HG02610 (cell line): ENCODE measurements at regions not wholly inside any gene's neighbourhood (a gene's known extent, or its start where the extent isn't known, plus 50 kb on each side); places are given as distances from the start of the nearest gene placed in this dataset.
"Not testable (repeated sequence)": the region's sequence is repeated elsewhere in the genome, so short reads cannot be mapped to it uniquely, and the experiment has no call there.

Experiments
- ATAC-seq: cut with Tn5 transposase; IDR thresholded peaks from one replicate; pipeline ENCODE4 v1.9.1; 2021; ENCODE audit warnings: mild to moderate bottlenecking, moderate library complexity; ENCODE audit not compliant: unreplicated experiment

DNA sequence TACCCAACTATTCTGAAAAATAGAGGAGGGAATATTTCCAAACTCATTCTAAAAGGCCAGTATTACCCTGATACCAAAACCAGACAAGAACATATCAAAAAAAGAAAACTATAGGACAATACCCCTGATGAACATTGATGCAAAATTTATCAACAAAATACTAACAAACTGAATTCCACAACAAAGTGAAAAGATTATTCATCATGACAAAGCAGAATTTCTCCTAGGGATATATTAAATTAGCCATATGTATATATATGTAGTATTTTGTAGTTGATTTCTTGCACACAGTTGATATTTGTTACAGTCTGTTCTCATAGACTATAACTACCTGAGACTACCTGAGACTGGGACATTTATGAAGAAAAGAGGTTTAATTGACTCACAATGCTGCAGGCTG lies 495.0 kb upstream of the SPRY2 start:
- ATAC-seq, result no peak

DNA sequence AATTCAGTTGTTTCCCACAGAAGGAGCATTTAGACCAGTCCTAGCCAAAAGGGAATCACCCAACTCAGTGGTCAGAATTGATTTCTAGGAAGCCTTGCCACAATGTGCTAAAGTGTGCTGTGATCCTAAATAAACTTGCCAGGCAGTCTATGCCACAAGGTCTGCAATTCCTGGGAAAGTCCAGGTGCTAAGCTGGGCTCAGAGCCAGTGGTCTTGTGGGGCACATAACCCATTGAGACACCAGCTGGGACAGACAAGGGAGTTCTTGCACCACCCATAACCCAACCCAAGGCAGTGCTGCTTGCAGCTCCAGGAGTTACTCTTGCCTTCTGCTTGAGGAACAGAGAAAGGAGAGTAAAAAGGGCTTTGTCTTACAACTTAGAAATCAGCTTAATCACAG lies 489.5 kb upstream of the SPRY2 start:
- no peak for ATAC-seq

DNA sequence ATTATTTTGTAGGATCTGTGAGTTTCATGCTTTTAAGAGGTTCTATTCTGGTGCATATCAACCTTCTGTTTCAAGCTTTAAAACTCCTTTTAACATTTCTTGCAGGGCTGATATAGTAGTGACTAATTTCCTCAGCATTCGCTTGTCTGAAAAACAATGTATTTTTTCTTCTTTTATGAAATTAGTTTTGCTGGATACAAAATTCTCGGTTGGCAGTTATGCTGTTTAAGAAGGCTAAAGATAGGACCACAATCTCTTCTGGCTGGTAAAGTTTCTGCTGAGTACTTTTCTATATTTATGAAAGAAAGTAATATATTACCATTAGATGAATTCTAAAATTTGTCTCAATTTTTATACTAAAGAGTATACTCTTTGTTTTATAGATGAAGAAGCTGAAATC lies 487.8 kb upstream of the SPRY2 start:
- ATAC-seq, result no peak

DNA sequence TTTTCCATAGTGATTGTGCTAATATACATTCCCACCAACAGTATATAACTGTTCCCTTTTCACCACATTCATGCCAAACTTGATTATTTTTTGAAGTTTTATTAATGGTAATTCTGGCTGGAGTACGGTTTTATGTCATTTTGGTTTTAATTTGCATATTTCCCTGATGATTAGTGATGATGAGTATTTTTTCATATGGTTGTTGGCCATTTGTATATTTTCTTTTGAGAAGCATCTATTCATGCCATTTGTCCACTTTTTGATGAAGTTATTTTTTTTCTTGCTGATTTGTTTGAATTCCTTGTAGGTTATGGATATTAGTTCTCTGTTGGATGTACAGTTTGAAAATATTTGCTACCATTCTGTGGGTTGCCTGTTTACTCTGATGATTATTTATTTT lies 484.4 kb upstream of the SPRY2 start:
- no peak for ATAC-seq

DNA sequence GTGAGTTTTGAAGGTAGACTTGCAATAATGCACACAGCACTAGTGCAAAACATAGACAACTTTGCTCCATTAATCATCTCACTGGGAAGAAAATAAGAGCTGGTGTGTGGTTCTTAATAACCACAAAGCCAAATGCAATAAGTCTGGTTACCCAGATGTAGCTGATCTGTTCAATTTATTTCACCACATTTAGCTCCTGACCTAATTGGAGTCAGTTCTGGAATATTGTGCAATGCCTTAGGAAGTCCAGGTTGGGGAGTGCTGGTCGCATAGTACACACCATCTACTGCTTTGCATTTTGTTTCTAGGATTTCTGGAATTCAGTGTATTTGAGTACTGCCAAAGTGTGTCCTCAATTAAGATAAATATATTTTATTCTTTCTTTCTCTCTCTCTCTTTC lies 483.3 kb upstream of the SPRY2 start:
- no peak for ATAC-seq

DNA sequence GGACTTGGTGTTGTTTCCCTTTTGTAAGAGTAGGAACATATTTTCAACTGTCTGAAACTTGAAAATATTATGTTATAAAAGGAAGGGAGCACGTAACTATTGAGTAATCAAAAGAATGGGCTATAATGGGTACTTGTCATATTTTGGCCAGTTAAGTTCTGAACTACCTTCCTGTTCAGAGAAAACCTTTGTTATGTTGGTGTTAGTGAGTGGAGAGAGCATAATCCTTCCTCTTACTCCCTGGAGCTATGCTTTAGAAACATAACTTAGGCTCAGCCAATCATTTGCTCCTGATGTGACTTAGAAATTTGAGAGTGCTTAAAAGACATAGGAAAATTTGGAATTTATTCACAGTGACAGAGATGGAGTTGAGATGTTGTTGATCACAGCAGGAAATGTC lies 482.5 kb upstream of the SPRY2 start:
- no peak for ATAC-seq

DNA sequence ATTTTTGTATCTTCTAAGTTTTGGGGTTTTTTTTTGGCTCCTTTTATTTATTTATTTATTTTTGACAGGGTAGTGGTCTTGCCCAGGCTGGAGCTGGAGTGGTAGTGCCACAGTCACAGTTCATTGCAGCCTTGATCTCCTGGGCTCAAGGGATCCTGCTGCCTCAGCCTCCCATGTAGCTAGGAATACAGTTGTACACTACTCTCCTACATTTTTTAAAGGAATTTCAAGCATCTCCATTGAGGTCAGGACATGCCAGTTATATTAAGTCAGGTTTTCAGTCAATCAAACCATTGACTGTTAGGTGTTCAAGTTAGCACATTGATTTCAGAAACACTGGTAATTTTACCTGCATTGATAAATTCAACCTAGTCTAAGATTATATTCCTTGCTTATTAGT lies 480.5 kb upstream of the SPRY2 start:
- ATAC-seq, result no peak

DNA sequence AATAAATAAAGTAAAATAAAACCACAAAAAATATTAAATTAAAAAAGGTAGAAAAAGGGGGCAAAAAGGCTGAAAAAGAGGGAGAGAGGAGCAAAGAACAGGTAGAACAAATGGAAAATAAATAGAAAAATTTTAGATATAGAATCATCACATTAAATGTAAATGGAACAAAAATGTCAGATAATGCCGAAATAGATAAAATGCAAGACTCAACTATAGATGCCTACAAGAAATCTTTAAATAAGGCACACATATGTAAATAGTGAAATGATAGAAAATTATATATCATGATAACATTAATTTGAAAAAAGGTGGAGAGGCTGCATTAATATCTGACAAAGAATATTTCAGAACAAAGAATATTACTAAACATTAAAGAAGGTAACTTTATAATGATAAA lies 477.1 kb upstream of the SPRY2 start:
- no peak for ATAC-seq

DNA sequence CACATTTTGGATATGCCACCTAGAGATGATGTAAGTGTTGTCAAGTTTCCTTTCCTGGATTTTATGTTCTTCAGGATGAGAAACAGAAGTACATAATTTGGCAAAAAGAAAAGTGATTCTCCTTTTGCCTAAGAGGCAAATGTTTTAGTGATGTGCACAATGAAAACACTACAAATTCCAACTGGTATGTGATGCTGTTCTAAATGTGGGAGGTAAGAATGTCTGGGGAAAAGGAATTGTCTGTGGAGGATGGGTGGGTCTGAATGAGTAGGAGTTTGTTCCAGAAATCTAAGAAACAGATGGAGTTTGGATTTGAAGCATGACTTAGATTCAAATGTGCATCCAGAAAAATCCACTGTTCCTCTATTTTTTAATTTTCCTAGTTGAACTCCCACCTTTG lies 473.6 kb upstream of the SPRY2 start:
- ATAC-seq, result no peak

DNA sequence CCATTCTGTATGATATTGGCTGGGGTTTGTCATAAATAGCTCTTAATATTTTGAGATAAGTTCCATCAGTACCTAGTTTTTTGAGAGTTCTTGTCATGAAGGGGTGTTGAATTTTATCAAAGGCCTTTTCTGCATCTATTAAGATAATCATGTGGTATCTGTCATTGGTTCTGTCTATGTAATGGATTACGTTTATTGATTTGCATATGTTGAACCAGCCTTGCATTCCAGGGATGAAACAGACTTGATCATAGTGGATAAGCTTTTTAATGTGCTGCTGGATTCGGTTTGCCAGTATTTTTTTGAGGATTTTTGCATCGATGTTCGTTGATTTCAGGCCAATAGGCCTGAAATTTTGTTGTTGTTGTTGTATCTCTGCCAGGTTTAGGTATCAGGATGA lies 469.4 kb upstream of the SPRY2 start:
- not testable (repeated sequence) for ATAC-seq

DNA sequence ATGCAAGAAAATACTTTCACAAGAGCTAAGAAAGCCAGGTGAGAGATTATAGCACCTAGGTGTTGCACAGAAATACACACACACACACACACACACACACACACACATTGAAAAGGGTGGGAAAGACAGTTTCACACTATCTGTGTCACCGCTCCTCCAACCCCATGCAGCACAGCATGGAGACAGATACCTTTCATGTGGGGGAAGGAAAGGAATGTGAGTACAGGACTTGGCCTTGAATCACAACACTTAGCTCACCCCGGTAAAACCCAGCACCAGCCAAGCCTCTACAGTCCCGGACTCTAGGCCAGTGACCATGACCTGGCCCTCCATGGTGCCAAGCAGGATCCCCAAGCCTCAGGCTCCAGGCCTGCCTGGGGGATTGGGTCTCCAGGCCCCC lies 462.0 kb upstream of the SPRY2 start:
- ATAC-seq, result no peak

DNA sequence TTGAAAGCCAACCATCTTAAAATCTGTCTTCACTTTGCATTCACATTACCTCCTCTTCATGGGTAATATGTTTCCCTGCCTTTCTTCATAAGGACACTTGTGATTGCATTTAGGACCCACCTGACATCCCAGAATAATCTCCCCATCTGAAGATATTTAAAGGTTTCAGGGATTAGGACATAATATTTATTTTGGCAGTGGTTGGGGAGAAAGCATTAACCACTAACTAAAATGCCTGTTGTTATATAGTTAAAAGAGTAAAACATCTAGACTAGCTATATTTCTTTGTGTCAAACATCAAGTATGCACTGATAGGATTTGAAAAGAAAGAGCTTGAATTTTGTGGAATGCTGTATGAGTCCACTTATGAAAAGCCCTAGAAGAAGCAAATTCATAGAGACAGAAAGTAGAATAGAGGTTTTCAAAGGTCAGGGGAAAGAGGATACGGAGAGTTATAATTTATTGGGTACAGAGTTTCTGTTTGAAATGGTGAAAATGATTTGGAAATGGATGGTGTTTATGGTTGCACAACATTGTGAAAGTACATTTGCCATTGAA lies 457.7 kb upstream of the SPRY2 start:
- ATAC-seq, result no peak

DNA sequence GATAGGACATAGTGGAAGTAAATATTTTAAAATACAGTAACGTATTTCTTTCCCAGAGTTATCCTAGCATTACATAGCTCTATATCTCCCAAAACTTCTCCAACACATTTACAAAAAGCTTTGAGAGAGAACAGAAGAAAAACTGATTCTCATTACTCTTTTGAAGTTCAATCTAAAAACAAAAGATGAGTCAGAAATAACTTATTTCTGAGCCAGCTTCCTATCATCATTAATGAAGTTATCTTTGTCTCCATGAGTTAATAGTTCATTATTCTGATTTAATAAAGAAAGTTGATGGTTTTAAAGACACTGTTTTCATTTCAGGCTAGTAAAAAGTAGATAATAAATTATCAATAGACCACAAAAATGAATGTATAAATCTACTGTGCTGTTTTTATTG lies 446.7 kb upstream of the SPRY2 start:
- no peak for ATAC-seq

DNA sequence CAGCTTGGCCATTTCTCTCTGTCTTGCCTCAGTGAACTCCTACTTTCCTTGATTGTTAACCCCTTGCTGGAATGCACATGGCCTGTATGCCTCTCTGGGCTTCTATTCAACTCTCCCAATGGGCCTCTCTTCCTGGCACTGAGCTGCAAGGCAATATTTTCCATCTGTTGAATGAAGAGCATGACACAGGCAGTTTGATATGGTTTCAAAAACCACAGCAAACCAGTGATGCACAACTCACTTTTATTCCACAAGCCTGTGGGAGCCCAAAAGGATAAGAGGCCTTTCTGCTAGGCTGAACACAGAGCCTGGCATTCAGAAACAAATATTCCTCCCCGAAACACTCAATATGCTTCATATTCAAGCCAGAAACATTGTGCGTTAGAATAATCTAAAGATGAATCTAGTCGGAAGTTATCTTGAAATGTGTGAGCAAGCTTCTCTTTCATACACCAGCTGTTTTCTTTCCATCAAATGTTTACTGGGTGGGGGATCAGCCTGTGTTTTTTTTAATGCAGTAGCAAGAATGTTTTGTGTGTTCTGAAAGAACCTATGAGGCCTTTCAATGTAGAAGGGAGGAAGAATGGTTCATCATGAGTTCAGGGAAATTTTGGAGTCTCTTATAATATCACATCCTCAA lies 443.1 kb upstream of the SPRY2 start:
- ATAC-seq, result no peak

DNA sequence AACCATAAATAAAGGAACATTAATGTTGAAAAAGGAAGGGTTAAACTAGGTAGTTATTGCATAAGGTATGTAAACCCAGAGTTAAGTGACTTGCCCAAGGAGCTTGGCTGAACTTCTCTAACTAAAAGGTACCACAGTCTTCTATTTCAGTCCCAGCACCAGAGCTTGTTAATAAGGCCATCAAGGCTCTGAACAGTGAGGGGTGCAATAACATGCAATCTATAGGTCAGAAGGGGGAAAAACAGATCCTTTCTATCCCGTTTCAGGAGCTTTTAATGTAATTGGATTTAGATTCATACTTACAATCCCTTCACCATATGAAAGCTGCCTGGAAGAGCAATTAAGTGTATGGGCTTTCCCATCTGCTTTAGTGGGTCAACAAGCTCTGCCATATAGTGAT lies 441.5 kb upstream of the SPRY2 start:
- ATAC-seq, result no peak

DNA sequence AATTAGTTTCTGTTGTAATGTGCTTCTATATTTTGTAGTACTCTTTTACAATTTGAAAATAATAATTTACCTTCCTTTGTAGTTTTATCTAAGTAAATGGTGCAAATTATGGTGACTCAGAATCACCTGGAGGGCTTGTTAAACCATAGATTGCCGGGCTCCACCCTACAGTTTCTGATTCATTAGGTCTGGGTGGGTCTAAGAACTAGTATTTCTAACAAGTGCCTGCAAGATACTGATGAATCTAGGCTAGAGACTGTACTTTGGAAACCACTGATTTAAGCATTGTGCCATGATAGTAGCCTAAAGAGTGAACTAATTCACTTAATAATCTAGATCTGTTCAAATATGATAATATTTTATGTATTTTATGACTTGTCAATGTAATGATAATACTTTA lies 437.4 kb upstream of the SPRY2 start:
- no peak for ATAC-seq

DNA sequence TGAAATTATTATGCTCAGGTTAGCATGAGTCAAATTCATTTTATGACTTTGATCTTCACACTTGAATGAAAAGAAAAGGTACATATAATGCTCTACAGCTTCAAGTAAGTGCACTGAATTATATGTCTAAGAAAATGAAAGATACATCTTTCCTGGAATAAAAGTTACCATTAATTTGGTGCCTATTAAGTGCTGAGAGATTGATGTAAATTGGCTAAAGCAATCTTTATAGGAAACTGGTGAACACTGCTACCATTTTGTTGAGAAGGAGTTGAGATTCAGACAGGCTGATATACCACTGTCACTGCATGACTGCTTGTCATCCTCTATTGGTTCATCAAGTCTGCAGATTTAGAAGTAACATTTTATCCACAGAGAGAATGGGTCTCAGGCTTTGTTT lies 416.8 kb upstream of the SPRY2 start:
- no peak for ATAC-seq

DNA sequence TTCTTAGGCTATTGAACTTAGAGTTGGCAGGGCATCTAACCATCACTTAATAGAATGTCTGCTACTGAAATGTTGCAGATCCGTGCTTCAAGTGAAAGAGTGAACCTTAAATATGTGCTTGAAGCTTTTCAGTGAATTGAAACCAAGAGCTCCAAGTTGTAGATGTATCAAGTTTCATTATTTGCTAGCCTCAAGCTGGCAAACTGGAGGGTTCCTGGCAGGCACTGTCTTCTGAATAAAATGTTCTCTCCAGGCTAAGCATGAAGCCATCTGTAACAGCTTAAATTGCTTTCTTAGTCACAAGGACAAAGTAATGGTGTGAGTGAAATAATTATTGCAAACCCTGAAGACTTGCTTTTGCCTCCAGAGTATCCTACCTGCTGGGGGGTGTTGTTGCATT lies 415.0 kb upstream of the SPRY2 start:
- ATAC-seq, result no peak

DNA sequence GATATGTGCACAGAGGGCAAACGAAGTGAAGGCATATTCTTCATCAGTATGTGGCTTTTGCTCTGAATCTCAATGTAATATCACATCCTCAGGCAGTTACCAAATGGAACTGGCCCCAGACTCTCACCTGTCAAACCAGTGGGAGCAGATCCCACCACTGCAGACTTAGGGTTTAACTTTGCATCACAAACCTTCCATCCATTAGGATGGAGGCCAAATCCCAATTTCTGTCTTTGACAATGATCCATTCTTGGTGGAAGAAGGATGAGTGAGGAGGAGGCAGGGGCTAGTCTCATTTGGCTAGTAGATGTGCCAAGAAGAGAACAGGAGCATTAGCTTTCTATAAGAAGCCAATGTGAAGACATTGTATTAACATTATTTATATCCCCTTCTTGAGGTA lies 413.5 kb upstream of the SPRY2 start:
- no peak for ATAC-seq

DNA sequence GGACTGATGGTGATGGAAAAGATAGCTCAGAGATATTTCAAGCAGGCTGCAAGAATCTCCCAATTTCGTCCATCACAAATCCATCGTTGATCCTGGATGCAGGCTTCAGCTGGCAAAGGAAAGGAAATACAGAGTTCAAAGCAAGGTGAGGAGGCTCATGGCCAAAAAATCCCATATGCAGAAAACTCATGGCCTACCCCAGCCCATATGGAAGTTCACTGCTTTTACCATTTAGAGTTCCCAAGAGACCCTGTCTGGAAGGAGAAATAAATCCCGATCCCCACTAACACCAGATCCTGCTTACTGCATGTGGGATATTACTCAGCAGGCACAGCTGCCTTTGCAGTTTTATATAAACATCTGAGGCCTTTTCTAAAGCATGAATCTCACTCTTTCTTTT lies 412.9 kb upstream of the SPRY2 start:
- no peak for ATAC-seq

DNA sequence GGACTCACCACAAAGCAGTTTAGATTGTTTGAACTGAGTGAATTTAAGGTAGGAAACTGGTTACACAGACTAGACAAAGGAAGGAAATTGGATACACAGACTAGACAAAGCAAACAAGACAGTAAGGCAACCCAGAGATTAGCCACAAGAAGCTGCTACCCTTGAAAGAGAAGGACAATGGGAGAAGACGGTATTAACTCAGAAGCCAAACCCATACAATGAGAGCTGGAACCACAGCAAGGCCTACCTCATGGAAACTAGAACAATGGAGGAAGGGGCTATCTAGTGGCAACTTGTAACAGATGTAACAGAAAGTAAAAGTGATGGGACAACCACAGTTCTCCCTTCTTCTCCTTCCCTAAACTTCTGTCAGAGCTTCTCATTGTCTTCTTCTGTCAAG lies 410.9 kb upstream of the SPRY2 start:
- ATAC-seq, result no peak

DNA sequence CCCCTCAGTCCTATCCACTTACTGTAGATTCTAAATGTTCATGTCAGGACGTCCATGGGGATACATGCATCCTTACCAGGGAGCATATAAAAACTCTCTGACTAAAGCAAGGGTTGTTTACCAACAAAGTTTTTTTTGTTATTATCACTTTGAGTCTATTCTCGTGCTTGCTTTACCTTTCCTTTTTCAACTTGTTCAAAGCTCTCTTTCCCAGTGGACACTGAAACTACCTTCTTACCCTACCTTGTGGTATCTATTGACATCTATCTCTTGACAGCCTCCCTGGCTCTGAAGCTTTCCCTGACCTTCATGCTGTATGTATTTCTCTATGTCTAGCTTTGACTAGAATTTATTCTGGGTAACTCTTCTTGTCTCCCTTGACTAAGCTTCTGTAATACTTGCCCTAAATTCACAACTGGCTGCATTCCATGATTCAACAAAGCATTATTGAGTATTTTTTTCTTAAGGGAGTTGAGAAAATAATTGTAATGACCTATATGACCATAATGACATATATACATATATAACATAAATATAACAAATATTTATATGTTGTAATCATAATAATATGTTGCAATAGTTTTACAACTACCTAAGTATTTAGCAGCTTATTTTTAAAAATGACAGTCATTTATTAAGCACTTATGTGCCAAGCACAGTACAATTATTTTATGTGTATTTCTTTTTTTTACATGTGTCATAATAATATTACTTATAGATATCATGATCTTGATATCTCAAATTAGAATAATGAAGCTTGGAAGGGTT lies 403.4 kb upstream of the SPRY2 start:
- no peak for ATAC-seq

DNA sequence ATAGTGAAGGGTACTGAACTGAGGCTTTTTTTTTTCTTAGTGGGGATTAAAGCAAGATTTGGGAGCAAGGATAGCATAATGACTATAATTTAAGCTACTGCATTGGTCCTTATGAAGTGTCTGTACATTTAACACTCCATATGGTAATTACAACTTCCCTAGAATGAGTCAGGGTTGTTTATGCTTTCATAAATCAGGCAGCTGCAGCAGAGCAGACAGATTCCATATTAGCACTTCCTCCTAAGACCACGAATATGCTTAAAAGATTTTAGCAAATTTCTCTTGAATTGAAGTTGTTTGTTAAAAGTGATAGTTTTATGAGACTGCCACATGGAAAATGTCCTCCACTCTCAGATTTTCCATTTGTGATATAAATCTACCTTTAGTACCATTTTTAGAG lies 401.1 kb upstream of the SPRY2 start:
- ATAC-seq, result no peak
